Bronchial epithelial cell (primary cell): ENCODE measurements at regions not wholly inside any gene's neighbourhood (a gene's known extent, or its start where the extent isn't known, plus 50 kb on each side); places are given as distances from the start of the nearest gene placed in this dataset.
A peak's percentile ranks its signal among the peaks of the same experiment; 100 is the strongest.

Source experiments
- DNase-seq: peaks from one replicate; pipeline ENCODE4 v3.0.0-alpha.2; 2010; ENCODE audit warnings: low read depth
- FAIRE-seq: peaks from 2 replicates; lab custom pipeline; 2011; peaks lifted over from hg19 to GRCh38; lab: Jason Lieb, UNC
- H3K27me3 ChIP-seq: 2 replicates; pipeline ENCODE4 v1.5.1; 2011; ENCODE audit warnings: low read length; ENCODE audit not compliant: control insufficient read depth, insufficient read depth
- H3K36me3 ChIP-seq: 2 replicates; pipeline ENCODE4 v1.5.1; 2011; ENCODE audit warnings: low read length; ENCODE audit not compliant: control insufficient read depth, insufficient read depth
- H3K4me3 ChIP-seq: 2 replicates; pipeline ENCODE4 v1.5.1; 2011; ENCODE audit warnings: mild to moderate bottlenecking, low read depth, low read length, control low read depth
- TF ChIP-seq, protein P1 (sequence below): IDR thresholded peaks from 2 replicates; pipeline ENCODE4 v1.5.1; 2011; ENCODE audit warnings: mild to moderate bottlenecking, moderate library complexity, low read length, control low read depth, inconsistent platforms; ENCODE audit not compliant: insufficient read depth, severe bottlenecking

DNA sequence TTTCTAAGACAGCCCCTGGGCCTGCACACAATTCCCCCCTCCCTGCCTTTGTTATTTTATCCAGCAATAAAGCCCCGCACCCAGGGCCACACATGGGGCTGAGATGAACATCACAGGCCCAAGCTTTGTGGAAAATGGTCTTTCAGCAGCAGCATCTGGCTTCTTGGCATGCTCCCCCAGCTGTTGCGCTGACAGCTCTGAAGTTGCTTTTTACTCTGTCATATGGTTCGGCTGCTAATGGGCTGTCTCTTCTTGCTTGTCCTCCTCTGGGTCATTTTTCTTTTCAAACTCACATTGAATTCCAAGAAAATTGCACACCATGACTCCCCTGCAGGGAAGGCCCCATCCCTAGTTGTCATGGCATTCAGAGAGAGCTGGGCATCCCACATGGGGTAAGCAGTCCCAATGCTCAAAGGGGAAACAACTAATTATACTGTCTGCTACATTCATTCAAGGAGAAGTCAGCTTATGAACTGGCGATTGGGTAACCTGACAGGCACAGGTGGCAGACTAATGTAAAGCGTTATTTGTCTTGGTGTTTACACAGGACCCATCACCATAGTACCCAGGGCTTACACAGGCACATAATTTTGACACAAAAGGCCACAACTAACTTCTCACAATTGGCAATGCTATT lies 74.0 kb upstream of the CDKN3 start:
- peak; percentile 13 for FAIRE-seq
- TF ChIP-seq, protein P1, sequence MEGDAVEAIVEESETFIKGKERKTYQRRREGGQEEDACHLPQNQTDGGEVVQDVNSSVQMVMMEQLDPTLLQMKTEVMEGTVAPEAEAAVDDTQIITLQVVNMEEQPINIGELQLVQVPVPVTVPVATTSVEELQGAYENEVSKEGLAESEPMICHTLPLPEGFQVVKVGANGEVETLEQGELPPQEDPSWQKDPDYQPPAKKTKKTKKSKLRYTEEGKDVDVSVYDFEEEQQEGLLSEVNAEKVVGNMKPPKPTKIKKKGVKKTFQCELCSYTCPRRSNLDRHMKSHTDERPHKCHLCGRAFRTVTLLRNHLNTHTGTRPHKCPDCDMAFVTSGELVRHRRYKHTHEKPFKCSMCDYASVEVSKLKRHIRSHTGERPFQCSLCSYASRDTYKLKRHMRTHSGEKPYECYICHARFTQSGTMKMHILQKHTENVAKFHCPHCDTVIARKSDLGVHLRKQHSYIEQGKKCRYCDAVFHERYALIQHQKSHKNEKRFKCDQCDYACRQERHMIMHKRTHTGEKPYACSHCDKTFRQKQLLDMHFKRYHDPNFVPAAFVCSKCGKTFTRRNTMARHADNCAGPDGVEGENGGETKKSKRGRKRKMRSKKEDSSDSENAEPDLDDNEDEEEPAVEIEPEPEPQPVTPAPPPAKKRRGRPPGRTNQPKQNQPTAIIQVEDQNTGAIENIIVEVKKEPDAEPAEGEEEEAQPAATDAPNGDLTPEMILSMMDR, result no peak
- Histone ChIP-seq H3K4me3 (no peak overlapping the region), H3K36me3 (no peaks in the 10 kb centered on the region), H3K27me3 (no peaks in the 10 kb centered on the region)
- no peak for DNase-seq

- no peak for DNase-seq
- Histone ChIP-seq H3K36me3 (no peaks in the 10 kb centered on the region), H3K27me3 (no peaks in the 10 kb centered on the region), H3K4me3 (no peak overlapping the region)
- FAIRE-seq, result no peak
- TF ChIP-seq, protein P1, result no peak
Measured at GRCh38 chr14:54325766-54326165, 71.0 kb upstream of the CDKN3 start.

DNA sequence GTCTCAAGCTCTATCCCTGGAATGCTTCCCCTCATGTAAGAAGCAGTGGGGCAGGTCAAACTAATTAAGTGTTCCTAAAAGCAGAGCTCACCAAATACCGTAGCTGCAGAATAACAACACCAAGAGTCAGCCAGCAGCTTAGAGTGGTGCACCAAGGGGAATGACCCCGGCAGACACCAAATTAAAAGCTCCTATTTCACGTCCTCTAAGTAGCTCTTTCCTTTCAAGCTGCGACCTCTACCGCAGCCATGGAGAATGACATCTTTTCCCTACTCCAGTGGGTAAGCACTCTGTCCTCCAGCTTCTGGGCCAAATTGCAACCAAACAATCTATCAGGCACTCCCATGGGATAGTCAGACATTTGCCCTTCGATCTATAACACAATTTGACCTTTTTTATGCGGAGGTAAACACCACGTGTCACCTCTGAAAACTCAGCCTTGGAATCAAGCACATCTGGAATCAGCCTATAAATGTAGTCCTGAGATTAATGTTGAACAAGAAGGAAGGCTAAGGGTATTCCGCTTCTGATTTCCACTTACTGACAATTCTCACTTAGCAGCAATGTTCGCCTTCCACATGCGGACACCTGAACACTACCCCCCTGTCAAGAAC lies 67.6 kb upstream of the CDKN3 start:
- DNase-seq (peak; percentile 56), FAIRE-seq (no peak)
- Histone ChIP-seq H3K4me3 (no peak overlapping the region), H3K27me3 (no peaks in the 10 kb centered on the region), H3K36me3 (no peaks in the 10 kb centered on the region)
- TF ChIP-seq, protein P1, result peak; percentile 83

DNA sequence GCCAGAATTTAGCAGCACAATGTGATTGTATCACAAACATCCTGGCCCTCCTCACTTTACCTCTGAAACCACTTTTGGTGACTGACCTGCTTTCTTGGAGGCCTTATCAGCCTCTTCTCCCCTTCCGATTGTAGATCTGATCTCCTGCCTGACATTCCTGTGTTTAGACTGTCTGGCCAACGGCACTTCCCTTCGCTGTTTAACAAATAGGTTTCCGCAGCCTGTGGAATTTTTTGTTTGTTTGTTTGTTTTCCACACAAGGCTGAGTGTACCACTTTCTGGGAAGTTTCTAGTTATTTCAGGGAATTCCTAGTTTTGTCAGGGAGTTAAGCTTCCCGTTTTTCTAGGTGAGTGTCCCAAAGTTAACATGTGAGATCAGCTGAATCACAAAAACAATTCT lies 65.9 kb upstream of the CDKN3 start:
- no peak overlapping the region for H3K4me3 ChIP-seq
- FAIRE-seq, result no peak
- no peaks in the 10 kb centered on the region for H3K27me3 ChIP-seq
- DNase-seq, result no peak
- no peaks in the 10 kb centered on the region for H3K36me3 ChIP-seq
- TF ChIP-seq, protein P1, result no peak

DNA sequence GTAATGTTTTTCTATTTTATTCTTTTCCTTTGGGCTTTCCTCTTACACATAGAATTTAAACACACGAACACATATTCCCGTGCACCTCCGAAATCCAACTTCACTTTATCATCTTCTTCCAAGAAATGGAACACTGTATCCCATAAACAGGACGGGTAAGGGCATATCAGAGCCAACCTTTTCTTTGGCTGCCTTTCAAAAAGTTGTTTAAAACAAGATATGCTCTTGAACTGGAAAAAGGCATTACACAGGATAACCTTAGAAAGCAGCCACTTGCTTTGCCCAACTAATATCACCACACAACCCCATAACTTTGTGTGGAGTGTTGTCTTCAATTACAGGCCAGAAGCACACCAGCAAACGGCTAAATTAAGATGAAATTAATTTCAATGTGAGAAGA lies 65.3 kb upstream of the CDKN3 start:
- no peaks in the 10 kb centered on the region for H3K36me3 ChIP-seq
- no peaks in the 10 kb centered on the region for H3K27me3 ChIP-seq
- FAIRE-seq, result no peak

More for the DNA sequence above, 65.3 kb upstream of the CDKN3 start:
- TF ChIP-seq, protein P1, result no peak
- DNase-seq, result no peak
- H3K4me3 ChIP-seq, result no peak overlapping the region
